ENCODE measurements at regions not wholly inside any gene's neighbourhood (a gene's known extent, or its start where the extent isn't known, plus 50 kb on each side); places are given as distances from the start of the nearest gene placed in this dataset.

- no peak for DNase-seq (ENCODE audit: low spot score in 2 of 2)
- FAIRE-seq, result no peak
These were observed 64.3 kb upstream of the ACSL3 start for GRCh38 chr2:222796413-222797103.

GRCh38 chr2:222797261-222797660 is 63.6 kb upstream of the ACSL3 start:
- peak; percentile 51 for FAIRE-seq

GRCh38 chr2:222797871-222798270 is 63.0 kb upstream of the ACSL3 start:
- DNase-seq (ENCODE audit: low spot score in 2 of 2) (no peak), FAIRE-seq (no peak)

More at GRCh38 chr2:222797261-222797660, 63.6 kb upstream of the ACSL3 start:
- no peak for DNase-seq (ENCODE audit: low spot score in 2 of 2)

GRCh38 chr2:222798528-222798927 is 62.3 kb upstream of the ACSL3 start:
- FAIRE-seq, result no peak
- DNase-seq (ENCODE audit: low spot score in 2 of 2), result no peak

- FAIRE-seq (no peak), DNase-seq (ENCODE audit: low spot score in 2 of 2) (no peak)
These were observed 61.4 kb upstream of the ACSL3 start for GRCh38 chr2:222799262-222799918.

- DNase-seq (ENCODE audit: low spot score in 2 of 2) (no peak), FAIRE-seq (no peak)
These were observed 58.2 kb upstream of the ACSL3 start for GRCh38 chr2:222802514-222803196.

GRCh38 chr2:222804351-222804750 is 56.5 kb upstream of the ACSL3 start:
- DNase-seq (ENCODE audit: low spot score in 2 of 2) (no peak), FAIRE-seq (no peak)

GRCh38 chr2:222805591-222806304 is 55.1 kb upstream of the ACSL3 start:
- DNase-seq (ENCODE audit: low spot score in 2 of 2) (no peak), FAIRE-seq (no peak)

- no peak for FAIRE-seq
- DNase-seq (ENCODE audit: low spot score in 2 of 2), result no peak
These were observed 54.2 kb upstream of the ACSL3 start for GRCh38 chr2:222806526-222807137.

- no peak for FAIRE-seq
- DNase-seq (ENCODE audit: low spot score in 2 of 2), result no peak
These were observed 53.4 kb upstream of the ACSL3 start for GRCh38 chr2:222807431-222807830.

- FAIRE-seq, result no peak
- no peak for DNase-seq (ENCODE audit: low spot score in 2 of 2)
These were observed 51.3 kb upstream of the ACSL3 start for GRCh38 chr2:222809582-222809981.

- FAIRE-seq (no peak), DNase-seq (ENCODE audit: low spot score in 2 of 2) (no peak)
These were observed 50.8 kb upstream of the ACSL3 start for GRCh38 chr2:222810044-222810443.

Measured in frontal cortex (tissue), 3 donors.